ENCODE measurements at regions not wholly inside any gene's neighbourhood (a gene's known extent, or its start where the extent isn't known, plus 50 kb on each side); places are given as distances from the start of the nearest gene placed in this dataset.

DNA sequence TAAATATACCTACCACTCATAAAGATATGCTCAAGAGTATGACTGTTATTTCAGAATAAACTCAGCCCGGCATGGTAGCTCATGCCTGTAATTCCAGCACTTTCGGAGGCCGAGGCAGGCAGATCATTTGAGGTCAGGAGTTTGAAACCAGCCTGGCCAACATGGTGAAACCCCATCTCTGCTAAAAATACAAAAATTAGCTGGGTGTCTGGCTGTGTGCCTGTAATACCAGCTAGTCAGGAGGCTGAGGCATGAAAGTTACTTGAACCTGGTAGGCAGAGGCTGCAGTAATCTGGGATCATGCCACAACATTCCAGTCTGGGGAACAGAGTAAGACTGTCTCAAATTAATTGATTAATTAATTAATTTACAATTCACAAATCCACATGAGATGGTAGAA lies 208.2 kb upstream of the PDGFD start:
- TF ChIP-seq, protein P1, sequence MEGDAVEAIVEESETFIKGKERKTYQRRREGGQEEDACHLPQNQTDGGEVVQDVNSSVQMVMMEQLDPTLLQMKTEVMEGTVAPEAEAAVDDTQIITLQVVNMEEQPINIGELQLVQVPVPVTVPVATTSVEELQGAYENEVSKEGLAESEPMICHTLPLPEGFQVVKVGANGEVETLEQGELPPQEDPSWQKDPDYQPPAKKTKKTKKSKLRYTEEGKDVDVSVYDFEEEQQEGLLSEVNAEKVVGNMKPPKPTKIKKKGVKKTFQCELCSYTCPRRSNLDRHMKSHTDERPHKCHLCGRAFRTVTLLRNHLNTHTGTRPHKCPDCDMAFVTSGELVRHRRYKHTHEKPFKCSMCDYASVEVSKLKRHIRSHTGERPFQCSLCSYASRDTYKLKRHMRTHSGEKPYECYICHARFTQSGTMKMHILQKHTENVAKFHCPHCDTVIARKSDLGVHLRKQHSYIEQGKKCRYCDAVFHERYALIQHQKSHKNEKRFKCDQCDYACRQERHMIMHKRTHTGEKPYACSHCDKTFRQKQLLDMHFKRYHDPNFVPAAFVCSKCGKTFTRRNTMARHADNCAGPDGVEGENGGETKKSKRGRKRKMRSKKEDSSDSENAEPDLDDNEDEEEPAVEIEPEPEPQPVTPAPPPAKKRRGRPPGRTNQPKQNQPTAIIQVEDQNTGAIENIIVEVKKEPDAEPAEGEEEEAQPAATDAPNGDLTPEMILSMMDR (IDR thresholded peaks at IDR 0.05) = no peak
- no peak for TF ChIP-seq POLR2A (IDR thresholded peaks at IDR 0.05)
